ENCODE measurements at regions not wholly inside any gene's neighbourhood (a gene's known extent, or its start where the extent isn't known, plus 50 kb on each side); places are given as distances from the start of the nearest gene placed in this dataset.

GRCh38 chr5:166602271-166602670 lies 1689.2 kb upstream of the WWC1 start:
- no peak overlapping the region for H3K4me3 ChIP-seq (replicated peaks in 1 of 3)
- no peaks in the 10 kb centered on the region for H3K36me3 ChIP-seq
- intact Hi-C loops (cut with DNase I), result no loop called here
- no peaks in the 10 kb centered on the region for H3K27me3 ChIP-seq
- H3K27ac ChIP-seq, result no peak overlapping the region
- no peak for DNase-seq
- 73 to 100% methylated on average over 2 of the region's 2 CpGs for WGBS, 2 donors
- H3K4me1 ChIP-seq, result no peaks in the 10 kb centered on the region
- no peaks in the 10 kb centered on the region for H3K9me3 ChIP-seq
- TF ChIP-seq CTCF (IDR thresholded peaks at IDR 0.05), result no peak

GRCh38 chr5:166617507-166617906 lies 1673.9 kb upstream of the WWC1 start:
- TF ChIP-seq CTCF (IDR thresholded peaks at IDR 0.05) (no peak), POLR2A (IDR thresholded peaks at IDR 0.05) (no peak)
- 80 to 91% methylated on average over 4 of the region's 4 CpGs for WGBS, 2 donors
- intact Hi-C loops (cut with DNase I), result no loop called here
- no peak for DNase-seq
- Histone ChIP-seq H3K36me3 (no peaks in the 10 kb centered on the region), H3K4me3 (replicated peaks in 1 of 3) (no peak overlapping the region), H3K9me3 (no peaks in the 10 kb centered on the region), H3K4me1 (no peaks in the 10 kb centered on the region), H3K27me3 (no peaks in the 10 kb centered on the region), H3K27ac (no peak overlapping the region)

GRCh38 chr5:166618526-166618925 lies 1672.9 kb upstream of the WWC1 start:
- no peak overlapping the region for H3K4me3 ChIP-seq (replicated peaks in 1 of 3)

GRCh38 chr5:166624573-166624972 lies 1666.9 kb upstream of the WWC1 start:
- WGBS, 2 donors, result 32 to 33% methylated on average over 3 of the region's 3 CpGs
- intact Hi-C loops (cut with DNase I), result no loop called here
- H3K9me3 ChIP-seq, result no peaks in the 10 kb centered on the region

More at GRCh38 chr5:166618526-166618925, 1672.9 kb upstream of the WWC1 start:
- no peak for DNase-seq
- no peaks in the 10 kb centered on the region for H3K27me3 ChIP-seq
- no peaks in the 10 kb centered on the region for H3K9me3 ChIP-seq
- TF ChIP-seq CTCF (IDR thresholded peaks at IDR 0.05) (no peak), POLR2A (IDR thresholded peaks at IDR 0.05) (no peak)
- no peaks in the 10 kb centered on the region for H3K4me1 ChIP-seq
- no peaks in the 10 kb centered on the region for H3K36me3 ChIP-seq
- intact Hi-C loops (cut with DNase I), result no loop called here
- H3K27ac ChIP-seq, result no peak overlapping the region
- WGBS, 2 donors, result 35 to 53% methylated on average over 5 of the region's 5 CpGs

More at GRCh38 chr5:166624573-166624972, 1666.9 kb upstream of the WWC1 start:
- no peak overlapping the region for H3K4me3 ChIP-seq (replicated peaks in 1 of 3)
- TF ChIP-seq CTCF (IDR thresholded peaks at IDR 0.05) (no peak), POLR2A (IDR thresholded peaks at IDR 0.05) (no peak)
- H3K27me3 ChIP-seq, result no peaks in the 10 kb centered on the region
- H3K4me1 ChIP-seq, result no peaks in the 10 kb centered on the region
- H3K27ac ChIP-seq, result no peak overlapping the region
- DNase-seq, result no peak
- H3K36me3 ChIP-seq, result no peaks in the 10 kb centered on the region

Measured in thyroid gland (tissue), 4 donors.